RWPE1 (cell line): ENCODE measurements at regions not wholly inside any gene's neighbourhood (a gene's known extent, or its start where the extent isn't known, plus 50 kb on each side); places are given as distances from the start of the nearest gene placed in this dataset.
A peak's percentile ranks its signal among the peaks of the same experiment; 100 is the strongest.
"Not testable (repeated sequence)": the region's sequence is repeated elsewhere in the genome, so short reads cannot be mapped to it uniquely, and the experiment has no call there.

Experiments
- CTCF ChIA-PET: fragments of 350-600 bp; sonication (Branson Sonifier 250); formaldehyde crosslinking; extraction: SDS; loops from one replicate; lab custom pipeline; 2021; lab: Yijun Ruan, JAX
- POLR2A ChIA-PET: fragments of 400-600 bp; formaldehyde crosslinking; extraction: SDS; loops from one replicate; lab custom pipeline; 2020; ENCODE audit warnings: antibody characterized with exemption; ENCODE audit not compliant: low non-redundant PET; lab: Yijun Ruan, JAX
- DNase-seq: peaks from one replicate; pipeline ENCODE4 v3.0.0; 2012; ENCODE audit warnings: low spot score
- H3K27ac ChIP-seq: fragments of 450-650 bp; 2 replicates; pipeline ENCODE4 v1.5.1; 2017
- CTCF ChIP-seq: fragments of 450-650 bp; conservative IDR thresholded peaks from 2 replicates; pipeline ENCODE4 v1.5.1; 2017; ENCODE audit warnings: low read depth, mild to moderate bottlenecking

DNA sequence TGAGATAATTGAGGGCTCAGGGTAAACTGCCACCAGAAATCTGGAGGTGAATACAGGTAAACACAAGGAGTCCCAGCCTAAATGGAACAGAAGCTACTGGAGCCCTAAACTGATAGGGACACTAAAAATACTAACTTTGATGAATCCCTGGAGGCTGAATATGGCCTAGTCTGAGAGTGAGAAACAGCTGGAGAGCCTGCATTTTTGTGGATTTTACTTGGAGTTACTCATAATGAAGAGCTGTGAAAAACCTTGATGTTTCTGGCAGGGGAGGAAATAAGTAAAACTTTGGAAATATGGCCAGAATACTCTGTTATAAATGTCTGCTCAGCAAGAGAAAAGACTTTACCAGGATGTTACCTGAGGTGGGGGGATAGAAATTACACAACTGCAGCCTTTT, 164.4 kb downstream of the LIPI start:
- H3K27ac ChIP-seq, result no peak overlapping the region
- no peak for TF ChIP-seq CTCF
- POLR2A ChIA-PET, result no interaction called here
- no peak for DNase-seq
- CTCF ChIA-PET, result no interaction called here

DNA sequence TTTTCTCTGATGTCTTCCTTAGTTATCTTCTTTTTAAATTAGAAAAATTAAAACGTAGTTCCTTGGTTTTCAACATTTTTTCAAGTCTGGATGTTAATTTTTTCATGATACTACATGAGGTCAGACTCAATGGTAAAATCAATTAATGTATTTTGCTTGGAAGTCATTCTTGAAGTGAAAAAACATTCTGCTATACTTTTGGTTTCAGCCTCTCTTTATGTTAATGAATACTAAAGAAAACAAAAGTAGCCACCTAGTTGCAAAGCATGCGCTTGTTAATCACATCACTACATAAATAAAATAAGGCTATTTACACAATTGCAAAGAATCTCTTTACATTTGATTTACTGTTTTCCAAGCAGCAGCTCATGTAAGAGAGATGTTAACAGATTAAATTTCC, 170.4 kb downstream of the LIPI start:
- POLR2A ChIA-PET, result no interaction called here
- TF ChIP-seq CTCF, result no peak
- no peak overlapping the region for H3K27ac ChIP-seq
- CTCF ChIA-PET, result no interaction called here
- no peak for DNase-seq

DNA sequence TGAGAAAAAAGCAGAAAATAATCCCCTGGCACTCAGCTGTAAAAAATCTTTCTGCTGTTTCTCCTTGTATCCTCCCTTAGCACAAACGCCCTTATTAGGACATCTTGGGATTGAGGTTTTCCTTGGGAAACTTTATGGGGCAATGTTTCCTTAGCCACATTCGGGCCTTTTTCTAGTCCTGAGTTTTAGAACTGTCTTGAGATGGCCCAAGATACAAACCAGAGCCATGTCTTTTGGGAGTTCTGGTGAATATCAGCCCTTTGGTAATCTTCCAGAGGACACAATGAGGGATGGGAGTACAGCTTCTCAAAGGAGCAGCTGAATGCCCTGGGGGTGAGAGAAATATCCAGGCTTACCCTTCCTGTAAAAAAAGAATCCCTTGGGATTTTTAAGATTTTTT, 182.1 kb downstream of the LIPI start:
- POLR2A ChIA-PET, CTCF ChIA-PET, DNase-seq, H3K27ac ChIP-seq: not testable (repeated sequence)

GRCh38 chr21:14027235-14027869, 183.4 kb downstream of the LIPI start:
- POLR2A ChIA-PET, CTCF ChIA-PET: not testable (repeated sequence)
- peak overlapping the region; percentile 56 for H3K27ac ChIP-seq
- DNase-seq, result peak; percentile 78

DNA sequence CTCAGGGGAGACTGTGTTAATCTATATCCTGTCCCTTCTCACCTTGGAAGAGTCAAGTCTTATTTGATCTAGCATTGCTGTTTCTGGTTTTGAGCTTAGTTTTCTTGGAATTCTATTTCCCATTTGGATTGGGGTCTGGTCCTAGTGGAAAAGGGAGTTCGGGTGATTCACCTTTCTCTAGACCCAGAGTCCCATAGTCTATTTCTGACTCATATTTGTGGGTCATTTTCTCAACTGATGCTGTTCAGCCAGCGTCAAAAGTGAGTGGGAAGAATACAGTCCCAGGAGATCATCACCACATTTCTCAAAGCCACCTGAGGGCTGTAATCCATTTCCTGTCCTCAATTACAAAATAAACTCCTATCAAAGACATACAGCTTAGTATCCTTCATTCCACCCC, 190.6 kb downstream of the LIPI start:
- DNase-seq, H3K27ac ChIP-seq, CTCF ChIA-PET, POLR2A ChIA-PET: not testable (repeated sequence)

- POLR2A ChIA-PET, CTCF ChIA-PET, DNase-seq, H3K27ac ChIP-seq: not testable (repeated sequence)
Observed at GRCh38 chr21:14015841-14016240, 194.9 kb downstream of the LIPI start.

DNA sequence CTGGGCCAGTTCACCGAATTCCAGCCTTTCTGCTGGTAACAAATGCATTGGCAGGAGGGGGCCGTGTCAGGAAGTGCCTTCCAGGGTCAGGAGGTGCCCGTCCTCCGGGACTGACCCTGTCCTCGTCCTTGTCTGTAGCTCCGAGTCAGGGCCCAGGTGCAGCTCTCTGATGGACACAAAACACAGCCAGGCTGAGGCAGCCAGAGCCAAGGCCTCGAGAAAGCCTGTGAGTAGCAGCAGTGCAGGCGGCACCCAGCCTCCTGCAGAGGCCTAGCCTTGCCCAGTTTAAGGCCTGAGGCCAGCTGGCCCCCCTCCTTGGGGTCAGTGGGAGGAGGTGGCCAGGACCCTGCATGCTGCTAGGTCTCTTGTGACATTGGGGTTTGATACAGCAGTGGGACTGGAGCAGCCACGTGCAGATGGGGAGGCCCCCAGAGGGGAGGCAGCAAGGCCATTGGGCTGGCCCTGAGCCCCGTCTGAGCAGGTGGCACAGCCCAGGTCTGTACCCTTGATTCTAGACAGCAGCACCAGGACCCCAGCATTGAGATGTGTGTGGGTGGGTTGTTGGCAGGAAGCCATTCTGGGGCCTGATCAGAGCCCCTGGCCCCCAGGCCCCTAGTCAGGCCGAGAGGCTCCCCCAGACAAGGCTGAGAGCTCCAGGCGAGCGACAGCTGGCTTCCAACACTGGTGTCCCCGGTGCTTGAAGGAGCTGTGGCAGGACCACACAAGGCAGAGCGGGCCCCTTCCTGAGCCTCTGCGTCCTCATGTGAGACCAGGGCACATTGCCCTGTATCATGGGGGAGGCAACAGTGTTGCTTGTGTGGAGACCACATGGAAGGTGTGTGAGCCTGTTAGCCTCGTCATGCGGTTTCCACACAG, 196.9 kb downstream of the LIPI start:
- H3K27ac ChIP-seq, DNase-seq, POLR2A ChIA-PET, CTCF ChIA-PET: not testable (repeated sequence)

DNA sequence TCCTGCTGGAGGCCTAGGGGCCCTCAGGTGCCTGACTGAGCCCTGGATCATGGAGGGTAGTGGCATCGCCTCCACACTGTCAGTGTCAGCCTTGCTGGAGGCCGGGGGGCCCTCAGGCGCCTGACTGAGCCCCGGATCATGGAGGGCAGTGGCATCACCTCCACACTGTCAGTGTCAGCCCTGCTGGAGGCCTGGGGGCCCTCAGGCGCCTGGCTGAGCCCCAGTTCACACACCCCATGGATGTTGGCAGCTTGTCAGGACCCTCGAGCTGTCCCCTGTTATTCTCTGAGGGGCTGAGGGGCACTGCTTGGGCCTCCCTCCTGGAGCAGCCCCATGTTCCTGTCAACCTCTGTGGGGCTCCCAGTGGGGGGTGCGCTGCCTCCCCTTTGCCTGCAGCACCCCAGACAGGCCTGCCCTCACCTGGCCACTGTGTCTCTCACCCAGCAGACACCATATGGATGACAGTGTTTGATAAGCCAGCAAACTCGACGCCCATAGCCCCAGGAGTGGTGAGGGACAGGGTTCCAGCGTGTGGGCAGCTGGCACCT, 197.6 kb downstream of the LIPI start:
- POLR2A ChIA-PET, result no interaction called here
- DNase-seq, result no peak
- CTCF ChIA-PET, result no interaction called here

More for the DNA sequence above, 197.6 kb downstream of the LIPI start:
- TF ChIP-seq CTCF, result no peak
- H3K27ac ChIP-seq, result no peak overlapping the region
